K562 (cell line): ENCODE measurements at regions not wholly inside any gene's neighbourhood (a gene's known extent, or its start where the extent isn't known, plus 50 kb on each side); places are given as distances from the start of the nearest gene placed in this dataset.

Source experiments
- ATAC-seq: fragments of 200-7000 bp; cut with Tn5 transposase; 3 replicates; pipeline ENCODE4 v1.9.1; 2020; ENCODE audit warnings: moderate library complexity
- BruUV-seq: library from RNA; stranded (reverse); fragments of 400-500 nt; replicated peaks from 2 replicates; lab custom pipeline; 2021; lab: Mats Ljungman, UMichigan
- CTCF ChIA-PET: fragments of 300-600 bp; formaldehyde crosslinking; extraction: SDS; loops from one replicate; lab custom pipeline; 2021; ENCODE audit warnings: low intra/inter-chr PET ratio; lab: Yijun Ruan, JAX
- POLR2A ChIA-PET: fragments of 300-600, 350-650 bp; sonication (Branson Sonifier 250); formaldehyde crosslinking; extraction: SDS; loops from one replicate; lab custom pipeline; 2021; ENCODE audit warnings: antibody characterized with exemption, inconsistent platforms; lab: Yijun Ruan, JAX
- DNase-seq, 4 experiments: peaks; one replicate each; pipeline versions ENCODE4 v3.0.0 to v3.0.0-alpha.2; 2011 to 2018; ENCODE audit warnings: low spot score in 3 of 4, mixed read lengths in 3 of 4; ENCODE audit errors: extremely low read depth in 1 of 4
- FAIRE-seq: peaks from 2 replicates; lab custom pipeline; 2011; peaks lifted over from hg19 to GRCh38; lab: Jason Lieb, UNC
- H2AFZ ChIP-seq: 2 replicates; pipeline ENCODE4 v1.6.0; 2011; ENCODE audit warnings: low read depth, low read length, control low read depth, inconsistent platforms
- H3K27ac ChIP-seq: fragments of 200-600 bp; 3 replicates; pipeline ENCODE4 v1.8.0; 2011; ENCODE audit warnings: low read depth, mild to moderate bottlenecking, control low read depth, inconsistent platforms, low read length, moderate library complexity, mixed read lengths; ENCODE audit errors: extremely low read depth
- H3K27me3 ChIP-seq, 2 experiments: fragments of 300-600 bp in 1 of 2; 2 replicates in 1 of 2; 3 replicates in 1 of 2; pipeline versions ENCODE4 v1.6.0 to v1.8.0; 2011; ENCODE audit warnings: inconsistent platforms in 2 of 2, low read length in 2 of 2, mild to moderate bottlenecking in 1 of 2, mixed read lengths in 1 of 2, moderate library complexity in 1 of 2; ENCODE audit not compliant: control insufficient read depth in 2 of 2, insufficient read depth in 2 of 2
- H3K36me3 ChIP-seq: fragments of 300-600 bp; 3 replicates; pipeline ENCODE4 v1.8.0; 2011; ENCODE audit warnings: mild to moderate bottlenecking, low read length, inconsistent platforms; ENCODE audit not compliant: control insufficient read depth, insufficient read depth
- H3K4me1 ChIP-seq, 2 experiments: fragments of 200-600 bp in 1 of 2; replicated peaks in 1 of 2; 2 replicates in 1 of 2; 3 replicates in 1 of 2; pipeline versions ENCODE4 v1.5.1 to v1.8.0; 2011; ENCODE audit warnings: inconsistent platforms in 2 of 2, low read length in 2 of 2, mild to moderate bottlenecking in 1 of 2, mixed read lengths in 1 of 2, moderate library complexity in 1 of 2; ENCODE audit not compliant: control insufficient read depth in 2 of 2, insufficient read depth in 2 of 2
- H3K4me2 ChIP-seq: 2 replicates; pipeline ENCODE4 v1.6.1; 2011; ENCODE audit warnings: low read length, control low read depth, inconsistent platforms, mixed read lengths; ENCODE audit not compliant: insufficient read depth
- H3K4me3 ChIP-seq: fragments of 200-600 bp; sonication (generic), shearing (Covaris generic); 2 replicates; pipeline ENCODE4 v1.5.1; 2016; ENCODE audit warnings: control low read depth, inconsistent platforms
- H3K79me2 ChIP-seq: fragments of 200-600 bp; 3 replicates; pipeline ENCODE4 v1.8.0; 2011; ENCODE audit warnings: low read length, inconsistent platforms; ENCODE audit not compliant: control insufficient read depth, insufficient read depth
- H3K9ac ChIP-seq, 2 experiments: 2 replicates each; pipeline versions ENCODE4 v1.6.0 to v1.6.1; 2011; ENCODE audit warnings: low read depth in 2 of 2, low read length in 2 of 2, control low read depth in 1 of 2, inconsistent platforms in 1 of 2, mild to moderate bottlenecking in 1 of 2, mixed read lengths in 1 of 2; ENCODE audit not compliant: insufficient read depth in 1 of 2
- H3K9me1 ChIP-seq: one replicate; pipeline ENCODE4 v1.6.0; 2011; ENCODE audit warnings: inconsistent platforms, mild to moderate bottlenecking, low read length, moderate library complexity; ENCODE audit not compliant: control insufficient read depth, insufficient read depth
- H3K9me3 ChIP-seq: replicated peaks from 2 replicates; pipeline ENCODE4 v1.5.1; 2011; ENCODE audit warnings: low read depth, low read length, inconsistent platforms; ENCODE audit not compliant: control insufficient read depth, insufficient read depth
- H4K20me1 ChIP-seq: replicated peaks from 2 replicates; pipeline ENCODE4 v1.6.1; 2011; ENCODE audit warnings: low read length, inconsistent platforms, mixed read lengths; ENCODE audit not compliant: control insufficient read depth, insufficient read depth
- BRF1 ChIP-seq: IDR thresholded peaks from 3 replicates; pipeline ENCODE4 v1.6.1; 2011; ENCODE audit warnings: borderline replicate concordance, mild to moderate bottlenecking; ENCODE audit not compliant: insufficient read length; ENCODE audit errors: extremely low read depth
- MAFF ChIP-seq: IDR thresholded peaks from 2 replicates; pipeline ENCODE4 v1.6.1; 2012; ENCODE audit warnings: low read length, improper control_type of control experiment
- MEIS2 ChIP-seq: fragments of 450-650 bp; IDR thresholded peaks from 2 replicates; pipeline ENCODE4 v1.6.1; 2014; ENCODE audit warnings: mild to moderate bottlenecking; ENCODE audit not compliant: partially characterized antibody
- NR3C1 ChIP-seq: sonication (generic); formaldehyde crosslinking; IDR thresholded peaks from 2 replicates; pipeline ENCODE4 v1.8.1; 2022; ENCODE audit warnings: missing genetic modification reagents
- PCBP1 ChIP-seq: fragments of 200-400 bp; formaldehyde crosslinking; IDR thresholded peaks from 2 replicates; pipeline ENCODE4 v1.6.1; 2018; ENCODE audit warnings: mild to moderate bottlenecking, low read depth, low read length; ENCODE audit not compliant: poor library complexity, severe bottlenecking
- PRMT5 ChIP-seq: sonication (generic); formaldehyde crosslinking; IDR thresholded peaks from 2 replicates; pipeline ENCODE4 v1.5.0; 2020; ENCODE audit warnings: missing genetic modification reagents
- RBM15 ChIP-seq: fragments of 200-400 bp; formaldehyde crosslinking; IDR thresholded peaks from 2 replicates; pipeline ENCODE4 v1.6.1; 2018; ENCODE audit warnings: mild to moderate bottlenecking, low read length, moderate library complexity; ENCODE audit not compliant: insufficient read depth
- RREB1 ChIP-seq: fragments of 250-450 bp; sonication (Bioruptor Pico); IDR thresholded peaks from 2 replicates; pipeline ENCODE4 v1.4.0; 2020
- SMAD2 ChIP-seq: fragments of 150-350 bp; IDR thresholded peaks from 2 replicates; pipeline ENCODE4 v1.6.1; 2014; ENCODE audit warnings: low read depth, mild to moderate bottlenecking, low read length
- SOX6 ChIP-seq: fragments of 450-650 bp; IDR thresholded peaks from 2 replicates; pipeline ENCODE4 v1.6.1; 2014; ENCODE audit warnings: mild to moderate bottlenecking
- STAG1 ChIP-seq: sonication (generic); formaldehyde crosslinking; IDR thresholded peaks from 2 replicates; pipeline ENCODE4 v1.5.0; 2020; ENCODE audit warnings: missing genetic modification reagents, borderline replicate concordance
- ZNF134 ChIP-seq: fragments of 250-450 bp; sonication (Bioruptor Pico); conservative IDR thresholded peaks from 2 replicates; pipeline ENCODE4 v1.4.0; 2020
- ZNF551 ChIP-seq: fragments of 250-450 bp; sonication (Bioruptor Pico); IDR thresholded peaks from 2 replicates; pipeline ENCODE4 v1.5.0; 2021; ENCODE audit warnings: mild to moderate bottlenecking, moderate library complexity
- WGBS: fragments of 100-300 bp; shearing (Covaris generic); methylation state at CpG from one replicate; pipeline ENCODE4 v1.1.6; 2016; ENCODE audit warnings: low coverage, mixed read lengths; ENCODE audit not compliant: insufficient coverage; ENCODE audit errors: missing lambda C conversion rate; 5-methylcytosine and 5-hydroxymethylcytosine counted together
- in situ Hi-C: fragments of 300-500 bp; cut with MboI; formaldehyde crosslinking; loops from 4 replicates; pipeline ENCODE4 v1.15.0; 2018; ENCODE audit warnings: inconsistent platforms, mixed read lengths
- intact Hi-C: fragments of 100-400 bp; cut with micrococcal nuclease; formaldehyde crosslinking; loops from 2 replicates; pipeline ENCODE4 v1.14.2; 2022
- TF ChIP-seq, protein P1 (sequence below): IDR thresholded peaks from 2 replicates; pipeline ENCODE4 v1.6.1; 2016; ENCODE audit warnings: missing genetic modification characterization, missing compliant biosample characterization

- Histone ChIP-seq H3K9me3 (no peaks in the 10 kb centered on the region), H3K27ac (no peak overlapping the region), H3K27me3 (no peaks in the 10 kb centered on the region), H2AFZ (no peak overlapping the region), H4K20me1 (no peaks in the 10 kb centered on the region), H3K36me3 (no peaks in the 10 kb centered on the region), H3K4me3 (no peak overlapping the region), H3K9ac (no peak overlapping the region), H3K4me2 (no peak overlapping the region), H3K79me2 (no peaks in the 10 kb centered on the region), H3K4me1 (no peaks in the 10 kb centered on the region), H3K9me1 (no peaks in the 10 kb centered on the region)
- in situ Hi-C loops = no loop called here
- FAIRE-seq (no peak), DNase-seq (no peak), ATAC-seq (no peak)
- WGBS = 2% methylated on average over 4 of the region's 4 CpGs
- ChIA-PET POLR2A (no interaction called here), CTCF (no interaction called here)
- BruUV-seq = no TSS peak
- no peak for TF ChIP-seq RREB1 (CRISPR knock-in tag)
- no peak for TF ChIP-seq PCBP1
- TF ChIP-seq PRMT5 (CRISPR knock-in tag) = no peak
- TF ChIP-seq, protein P1, sequence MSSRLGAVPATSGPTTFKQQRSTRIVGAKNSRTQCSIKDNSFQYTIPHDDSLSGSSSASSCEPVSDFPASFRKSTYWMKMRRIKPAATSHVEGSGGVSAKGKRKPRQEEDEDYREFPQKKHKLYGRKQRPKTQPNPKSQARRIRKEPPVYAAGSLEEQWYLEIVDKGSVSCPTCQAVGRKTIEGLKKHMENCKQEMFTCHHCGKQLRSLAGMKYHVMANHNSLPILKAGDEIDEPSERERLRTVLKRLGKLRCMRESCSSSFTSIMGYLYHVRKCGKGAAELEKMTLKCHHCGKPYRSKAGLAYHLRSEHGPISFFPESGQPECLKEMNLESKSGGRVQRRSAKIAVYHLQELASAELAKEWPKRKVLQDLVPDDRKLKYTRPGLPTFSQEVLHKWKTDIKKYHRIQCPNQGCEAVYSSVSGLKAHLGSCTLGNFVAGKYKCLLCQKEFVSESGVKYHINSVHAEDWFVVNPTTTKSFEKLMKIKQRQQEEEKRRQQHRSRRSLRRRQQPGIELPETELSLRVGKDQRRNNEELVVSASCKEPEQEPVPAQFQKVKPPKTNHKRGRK (tag) = no peak
- TF ChIP-seq SMAD2 = no peak
- TF ChIP-seq SOX6 = no peak
- no peak for TF ChIP-seq BRF1
- TF ChIP-seq ZNF134 (CRISPR knock-in tag) = no peak
- TF ChIP-seq NR3C1 (CRISPR knock-in tag) = no peak
- TF ChIP-seq MAFF = no peak
- no peak for TF ChIP-seq STAG1 (CRISPR knock-in tag)
- no peak for TF ChIP-seq RBM15
- TF ChIP-seq MEIS2 = no peak
- no peak for TF ChIP-seq ZNF551
- intact Hi-C loops = no loop called here
Observed at GRCh38 chr4:137430171-137430570, 102.1 kb downstream of the PCDH18 start.
